MM.1S (cell line): ENCODE measurements at regions not wholly inside any gene's neighbourhood (a gene's known extent, or its start where the extent isn't known, plus 50 kb on each side); places are given as distances from the start of the nearest gene placed in this dataset.

ENCODE experiments used
- DNase-seq: peaks from one replicate; pipeline ENCODE4 v3.0.0-alpha.2; 2015
- H2AFZ ChIP-seq: fragments of 300-600 bp; sonication (generic); 2 replicates; pipeline ENCODE4 v1.6.0; 2016; ENCODE audit warnings: antibody characterized with exemption, low read length
- H3F3A ChIP-seq: fragments of 300-600 bp; sonication (generic); 2 replicates; pipeline ENCODE4 v1.6.1; 2016; ENCODE audit warnings: mild to moderate bottlenecking, antibody characterized with exemption, low read length, moderate library complexity, mixed read lengths; ENCODE audit not compliant: insufficient read depth
- H3K27ac ChIP-seq: fragments of 300-600 bp; sonication (generic); 2 replicates; pipeline ENCODE4 v1.5.1; 2016; ENCODE audit warnings: mild to moderate bottlenecking, low read length
- H3K27me3 ChIP-seq: fragments of 300-600 bp; sonication (generic); replicated peaks from 2 replicates; pipeline ENCODE4 v1.6.0; 2016; ENCODE audit warnings: low read length; ENCODE audit not compliant: insufficient read depth
- H3K36me3 ChIP-seq: fragments of 300-600 bp; sonication (generic); replicated peaks from 2 replicates; pipeline ENCODE4 v1.6.1; 2016; ENCODE audit warnings: mild to moderate bottlenecking, low read length, mixed read lengths; ENCODE audit not compliant: insufficient read depth
- H3K4me1 ChIP-seq: fragments of 300-600 bp; sonication (generic); 2 replicates; pipeline ENCODE4 v1.6.1; 2016; ENCODE audit warnings: low read length, mixed read lengths
- H3K4me2 ChIP-seq: fragments of 300-600 bp; sonication (generic); 2 replicates; pipeline ENCODE4 v1.6.0; 2016; ENCODE audit warnings: low read depth, low read length
- H3K4me3 ChIP-seq: fragments of 300-600 bp; sonication (generic); 2 replicates; pipeline ENCODE4 v1.5.1; 2016; ENCODE audit warnings: low read length, mixed read lengths
- H3K79me2 ChIP-seq: fragments of 300-600 bp; sonication (generic); 2 replicates; pipeline ENCODE4 v1.6.1; 2016; ENCODE audit warnings: mixed run types, low read length, mixed read lengths
- H3K9ac ChIP-seq: fragments of 300-600 bp; sonication (generic); 2 replicates; pipeline ENCODE4 v1.6.1; 2016; ENCODE audit warnings: low read length, mixed read lengths
- H3K9me2 ChIP-seq: fragments of 300-600 bp; sonication (generic); replicated peaks from 2 replicates; pipeline ENCODE4 v1.6.1; 2016; ENCODE audit warnings: mild to moderate bottlenecking, low read length, mixed read lengths; ENCODE audit not compliant: insufficient read depth
- H3K9me3 ChIP-seq: fragments of 300-600 bp; sonication (generic); replicated peaks from 2 replicates; pipeline ENCODE4 v1.6.1; 2016; ENCODE audit warnings: mild to moderate bottlenecking, low read length, mixed read lengths; ENCODE audit not compliant: insufficient read depth
- H4K20me1 ChIP-seq: fragments of 300-600 bp; sonication (generic); 2 replicates; pipeline ENCODE4 v1.6.1; 2016; ENCODE audit warnings: mild to moderate bottlenecking, low read length, moderate library complexity, mixed read lengths; ENCODE audit not compliant: insufficient read depth
- EZH2 ChIP-seq: fragments of 300-600 bp; sonication (generic); optimal IDR thresholded peaks from 2 replicates; pipeline ENCODE3; 2017; ENCODE audit warnings: low read depth, mild to moderate bottlenecking, antibody characterized with exemption, low read length, mixed read lengths
- EZH2phosphoT487 ChIP-seq: fragments of 300-600 bp; sonication (generic); IDR thresholded peaks from 2 replicates; pipeline ENCODE4 v1.6.1; 2018; ENCODE audit warnings: antibody characterized with exemption, low read length
- TF ChIP-seq, protein P1 (sequence below): fragments of 300-600 bp; sonication (generic); IDR thresholded peaks from 2 replicates; pipeline ENCODE4 v1.5.1; 2016; ENCODE audit warnings: antibody characterized with exemption, low read length, mixed read lengths

- Histone ChIP-seq H3K27ac (no peak overlapping the region), H3K9ac (no peak overlapping the region), H3K27me3 (no peaks in the 10 kb centered on the region), H3K36me3 (no peaks in the 10 kb centered on the region), H3F3A (no peaks in the 10 kb centered on the region), H3K9me3 (no peaks in the 10 kb centered on the region), H3K4me1 (peaks cover 7% of the 10 kb centered on the region; the same call in 1 of the 2 replicates), H4K20me1 (no peaks in the 10 kb centered on the region), H2AFZ (no peak overlapping the region), H3K9me2 (no peaks in the 10 kb centered on the region), H3K4me3 (no peak overlapping the region), H3K4me2 (no peak overlapping the region), H3K79me2 (no peaks in the 10 kb centered on the region)
- peak; percentile 8 for DNase-seq
- TF ChIP-seq EZH2phosphoT487 = no peak
- TF ChIP-seq, protein P1, sequence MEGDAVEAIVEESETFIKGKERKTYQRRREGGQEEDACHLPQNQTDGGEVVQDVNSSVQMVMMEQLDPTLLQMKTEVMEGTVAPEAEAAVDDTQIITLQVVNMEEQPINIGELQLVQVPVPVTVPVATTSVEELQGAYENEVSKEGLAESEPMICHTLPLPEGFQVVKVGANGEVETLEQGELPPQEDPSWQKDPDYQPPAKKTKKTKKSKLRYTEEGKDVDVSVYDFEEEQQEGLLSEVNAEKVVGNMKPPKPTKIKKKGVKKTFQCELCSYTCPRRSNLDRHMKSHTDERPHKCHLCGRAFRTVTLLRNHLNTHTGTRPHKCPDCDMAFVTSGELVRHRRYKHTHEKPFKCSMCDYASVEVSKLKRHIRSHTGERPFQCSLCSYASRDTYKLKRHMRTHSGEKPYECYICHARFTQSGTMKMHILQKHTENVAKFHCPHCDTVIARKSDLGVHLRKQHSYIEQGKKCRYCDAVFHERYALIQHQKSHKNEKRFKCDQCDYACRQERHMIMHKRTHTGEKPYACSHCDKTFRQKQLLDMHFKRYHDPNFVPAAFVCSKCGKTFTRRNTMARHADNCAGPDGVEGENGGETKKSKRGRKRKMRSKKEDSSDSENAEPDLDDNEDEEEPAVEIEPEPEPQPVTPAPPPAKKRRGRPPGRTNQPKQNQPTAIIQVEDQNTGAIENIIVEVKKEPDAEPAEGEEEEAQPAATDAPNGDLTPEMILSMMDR = no peak
- no peak for TF ChIP-seq EZH2
These were observed 162.3 kb upstream of the CCDC68 start for GRCh38 chr18:55121397-55122170.

- H3K4me2 ChIP-seq = no peak overlapping the region
- no peaks in the 10 kb centered on the region for H3K27me3 ChIP-seq
- DNase-seq = no peak
- H3F3A ChIP-seq = no peaks in the 10 kb centered on the region
- no peaks in the 10 kb centered on the region for H4K20me1 ChIP-seq
- peaks cover 7% of the 10 kb centered on the region; the same call in 1 of the 2 replicates for H3K4me1 ChIP-seq
- no peak overlapping the region for H2AFZ ChIP-seq
- H3K79me2 ChIP-seq = no peaks in the 10 kb centered on the region
- no peak overlapping the region for H3K27ac ChIP-seq
- no peaks in the 10 kb centered on the region for H3K36me3 ChIP-seq
- H3K9me2 ChIP-seq = no peaks in the 10 kb centered on the region
- H3K4me3 ChIP-seq = no peak overlapping the region
- H3K9ac ChIP-seq = no peak overlapping the region
- TF ChIP-seq, protein P1 = no peak
- TF ChIP-seq EZH2phosphoT487 (no peak), EZH2 (no peak)
- no peaks in the 10 kb centered on the region for H3K9me3 ChIP-seq
These were observed 161.6 kb upstream of the CCDC68 start for GRCh38 chr18:55120896-55121295.

DNA sequence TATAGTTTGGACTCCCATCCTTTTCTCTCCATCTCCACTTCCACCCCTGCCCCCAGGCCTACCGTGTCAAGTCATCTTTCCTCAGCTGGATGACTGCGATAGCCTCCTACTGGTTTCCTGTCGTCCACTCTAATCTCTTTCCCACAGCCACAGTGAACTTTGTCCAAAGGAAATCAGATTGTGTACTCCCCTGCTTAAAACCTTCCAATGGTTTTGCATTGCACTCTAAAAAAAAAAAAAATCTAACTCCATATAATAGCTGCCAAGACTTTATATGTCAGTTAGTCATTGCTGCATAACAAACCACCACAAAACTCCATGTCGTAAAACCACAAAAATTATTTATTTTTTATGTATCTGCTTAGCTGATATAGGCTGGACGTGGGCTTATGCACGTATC, 160.2 kb upstream of the CCDC68 start:
- no peak overlapping the region for H3K27ac ChIP-seq
- DNase-seq = no peak
- TF ChIP-seq EZH2 (no peak), EZH2phosphoT487 (no peak)
- TF ChIP-seq, protein P1 = no peak

More for the DNA sequence above, 160.2 kb upstream of the CCDC68 start:
- Histone ChIP-seq H3K4me2 (no peak overlapping the region), H3K4me3 (no peak overlapping the region), H3K79me2 (no peaks in the 10 kb centered on the region), H3K9me2 (no peaks in the 10 kb centered on the region), H4K20me1 (no peaks in the 10 kb centered on the region), H3K27me3 (no peaks in the 10 kb centered on the region), H3K9me3 (no peaks in the 10 kb centered on the region), H3K4me1 (peaks cover 7% of the 10 kb centered on the region; the same call in 1 of the 2 replicates), H2AFZ (no peak overlapping the region), H3K9ac (no peak overlapping the region), H3K36me3 (no peaks in the 10 kb centered on the region), H3F3A (no peaks in the 10 kb centered on the region)
